Ishikawa (cell line): ENCODE measurements at regions not wholly inside any gene's neighbourhood (a gene's known extent, or its start where the extent isn't known, plus 50 kb on each side); places are given as distances from the start of the nearest gene placed in this dataset.

ENCODE experiments used
- MAX ChIP-seq: IDR thresholded peaks from 2 replicates; pipeline ENCODE4 v1.6.1; 2012
- YY1 ChIP-seq: IDR thresholded peaks from 2 replicates; pipeline ENCODE4 v1.6.1; 2012; ENCODE audit warnings: low read depth

DNA sequence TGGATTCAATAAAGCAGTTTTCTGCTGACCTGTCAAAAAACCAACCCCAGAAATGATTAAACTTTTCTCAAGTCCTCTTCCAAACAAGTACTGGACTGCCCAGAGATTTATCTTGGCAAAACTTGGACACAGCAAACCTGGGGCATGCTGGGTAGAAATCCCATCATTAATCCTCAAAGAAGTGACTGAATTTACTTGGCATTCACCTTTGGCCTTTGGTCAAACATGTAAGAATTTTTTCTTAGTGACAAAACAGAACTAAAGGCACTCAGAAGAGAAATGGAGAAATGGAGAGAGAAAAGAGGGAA is 248.6 kb upstream of the NREP start:
- TF ChIP-seq YY1 (no peak), MAX (no peak)
